ENCODE measurements at regions not wholly inside any gene's neighbourhood (a gene's known extent, or its start where the extent isn't known, plus 50 kb on each side); places are given as distances from the start of the nearest gene placed in this dataset.

DNA sequence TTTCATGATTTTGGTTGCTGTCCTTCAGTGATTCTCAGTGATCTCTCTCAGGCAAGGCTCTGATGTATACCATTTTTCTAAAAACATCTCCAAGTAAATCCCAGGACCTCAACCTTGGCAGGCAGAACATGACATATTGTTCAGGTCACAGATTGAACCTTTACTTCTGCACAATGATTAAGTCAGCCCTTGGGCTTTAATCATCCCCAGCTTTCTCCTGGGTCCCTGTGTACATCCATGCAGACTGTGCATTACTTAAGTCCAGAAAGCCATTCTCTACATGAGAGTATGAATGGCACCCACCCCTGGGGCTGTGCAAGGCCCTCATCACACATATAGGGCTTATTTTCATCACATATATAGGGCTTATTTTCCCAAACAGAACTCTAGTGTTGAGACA, 58.7 kb upstream of the ADAMTS3 start:
- Histone ChIP-seq H3K36me3 (replicated peaks) (no peaks in the 10 kb centered on the region), H3K27ac (no peak overlapping the region), H3K27me3 (replicated peaks) (peaks cover 3% of the 10 kb centered on the region), H3K4me3 (ENCODE audit: low read depth, low read length) (no peak overlapping the region)
- TF ChIP-seq, protein P1, sequence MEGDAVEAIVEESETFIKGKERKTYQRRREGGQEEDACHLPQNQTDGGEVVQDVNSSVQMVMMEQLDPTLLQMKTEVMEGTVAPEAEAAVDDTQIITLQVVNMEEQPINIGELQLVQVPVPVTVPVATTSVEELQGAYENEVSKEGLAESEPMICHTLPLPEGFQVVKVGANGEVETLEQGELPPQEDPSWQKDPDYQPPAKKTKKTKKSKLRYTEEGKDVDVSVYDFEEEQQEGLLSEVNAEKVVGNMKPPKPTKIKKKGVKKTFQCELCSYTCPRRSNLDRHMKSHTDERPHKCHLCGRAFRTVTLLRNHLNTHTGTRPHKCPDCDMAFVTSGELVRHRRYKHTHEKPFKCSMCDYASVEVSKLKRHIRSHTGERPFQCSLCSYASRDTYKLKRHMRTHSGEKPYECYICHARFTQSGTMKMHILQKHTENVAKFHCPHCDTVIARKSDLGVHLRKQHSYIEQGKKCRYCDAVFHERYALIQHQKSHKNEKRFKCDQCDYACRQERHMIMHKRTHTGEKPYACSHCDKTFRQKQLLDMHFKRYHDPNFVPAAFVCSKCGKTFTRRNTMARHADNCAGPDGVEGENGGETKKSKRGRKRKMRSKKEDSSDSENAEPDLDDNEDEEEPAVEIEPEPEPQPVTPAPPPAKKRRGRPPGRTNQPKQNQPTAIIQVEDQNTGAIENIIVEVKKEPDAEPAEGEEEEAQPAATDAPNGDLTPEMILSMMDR (IDR thresholded peaks at IDR 0.05; ENCODE audit: low read depth, low read length, missing control alignments), result no peak
- in situ Hi-C loops (cut with HindIII; ENCODE audit: low pct_ligation_motif_present, low sequenced_read_pairs), result no loop called here
- no peak for DNase-seq
